Stimulated activated naive B cell treated with anti-CD40 and anti-IgM and Interleukin-4, amounts not matched to agents 10 μg/mL and 1 μg/mL and 100 μg/mL, for 72 hours (primary cell): ENCODE measurements at regions not wholly inside any gene's neighbourhood (a gene's known extent, or its start where the extent isn't known, plus 50 kb on each side); places are given as distances from the start of the nearest gene placed in this dataset.
A peak's percentile ranks its signal among the peaks of the same experiment; 100 is the strongest.

Source experiments
- ATAC-seq, 2 donors: fragments of 150-1000 bp; cut with Tn5 transposase; replicated peaks; 2 replicates each; pipeline ENCODE4 v1.10.0; 2021; ENCODE audit warnings: moderate library complexity in 1 of 2
- DNase-seq: peaks from one replicate; pipeline ENCODE4 v3.0.0; 2021
- H3K27ac Mint-ChIP-seq: one replicate; pipeline ENCODE4 v1.8.0; 2022; ENCODE audit warnings: mild to moderate bottlenecking, mixed read lengths
- H3K27me3 Mint-ChIP-seq, 2 donors: one replicate each; pipeline ENCODE4 v1.8.0; 2022; ENCODE audit warnings: mixed read lengths in 2 of 2
- H3K36me3 Mint-ChIP-seq, 2 donors: one replicate each; pipeline ENCODE4 v1.8.0; 2022; ENCODE audit warnings: mixed read lengths in 2 of 2, mild to moderate bottlenecking in 1 of 2
- H3K4me1 Mint-ChIP-seq, 2 donors: one replicate each; pipeline ENCODE4 v1.8.0; 2022; ENCODE audit warnings: mixed read lengths in 2 of 2, mild to moderate bottlenecking in 1 of 2
- H3K4me3 Mint-ChIP-seq, 2 donors: one replicate each; pipeline ENCODE4 v1.8.0; 2022; ENCODE audit warnings: mild to moderate bottlenecking in 2 of 2, mixed read lengths in 2 of 2, moderate library complexity in 1 of 2
- H3K9me3 Mint-ChIP-seq, 2 donors: one replicate each; pipeline ENCODE4 v1.8.0; 2022; ENCODE audit warnings: mixed read lengths in 2 of 2, mild to moderate bottlenecking in 1 of 2

DNA sequence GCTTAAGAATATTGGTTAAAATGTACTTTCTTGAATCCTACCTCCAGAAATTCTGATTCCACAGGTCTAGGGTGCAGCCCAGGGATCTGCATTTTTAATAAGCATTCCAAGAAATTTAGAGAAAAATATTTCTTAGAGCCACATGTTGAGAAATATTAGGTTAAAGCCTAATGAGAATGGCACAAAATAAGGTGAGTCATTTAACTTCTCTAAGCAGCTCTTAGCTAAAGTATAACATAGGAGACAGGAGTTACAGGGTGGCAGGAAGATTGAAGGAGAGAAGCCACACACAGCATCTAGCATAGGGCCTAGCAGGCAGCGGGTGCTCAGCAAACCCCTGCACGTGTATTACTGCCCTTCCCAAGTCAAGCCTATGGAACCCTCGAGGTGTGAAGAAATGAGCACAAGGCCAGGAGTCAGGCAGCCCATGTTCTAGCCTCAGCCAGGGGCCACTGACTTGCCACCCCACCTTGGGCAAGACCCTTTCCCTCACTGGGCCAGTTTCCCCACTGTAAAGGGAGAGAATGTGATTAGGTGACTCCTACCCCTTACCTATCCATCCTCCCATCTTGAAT is 197.1 kb upstream of the TLE3 start:
- no peak overlapping the region for H3K4me3 Mint-ChIP-seq
- DNase-seq (no peak), ATAC-seq (no peak)
- H3K27me3 Mint-ChIP-seq = peaks cover 4 to 20% of the 10 kb centered on the region in 2 donors
- H3K9me3 Mint-ChIP-seq = no peaks in the 10 kb centered on the region
- no peak overlapping the region for H3K27ac Mint-ChIP-seq
- H3K4me1 Mint-ChIP-seq = peaks cover 1 to 4% of the 10 kb centered on the region in 2 donors
- H3K36me3 Mint-ChIP-seq = no peaks in the 10 kb centered on the region

DNA sequence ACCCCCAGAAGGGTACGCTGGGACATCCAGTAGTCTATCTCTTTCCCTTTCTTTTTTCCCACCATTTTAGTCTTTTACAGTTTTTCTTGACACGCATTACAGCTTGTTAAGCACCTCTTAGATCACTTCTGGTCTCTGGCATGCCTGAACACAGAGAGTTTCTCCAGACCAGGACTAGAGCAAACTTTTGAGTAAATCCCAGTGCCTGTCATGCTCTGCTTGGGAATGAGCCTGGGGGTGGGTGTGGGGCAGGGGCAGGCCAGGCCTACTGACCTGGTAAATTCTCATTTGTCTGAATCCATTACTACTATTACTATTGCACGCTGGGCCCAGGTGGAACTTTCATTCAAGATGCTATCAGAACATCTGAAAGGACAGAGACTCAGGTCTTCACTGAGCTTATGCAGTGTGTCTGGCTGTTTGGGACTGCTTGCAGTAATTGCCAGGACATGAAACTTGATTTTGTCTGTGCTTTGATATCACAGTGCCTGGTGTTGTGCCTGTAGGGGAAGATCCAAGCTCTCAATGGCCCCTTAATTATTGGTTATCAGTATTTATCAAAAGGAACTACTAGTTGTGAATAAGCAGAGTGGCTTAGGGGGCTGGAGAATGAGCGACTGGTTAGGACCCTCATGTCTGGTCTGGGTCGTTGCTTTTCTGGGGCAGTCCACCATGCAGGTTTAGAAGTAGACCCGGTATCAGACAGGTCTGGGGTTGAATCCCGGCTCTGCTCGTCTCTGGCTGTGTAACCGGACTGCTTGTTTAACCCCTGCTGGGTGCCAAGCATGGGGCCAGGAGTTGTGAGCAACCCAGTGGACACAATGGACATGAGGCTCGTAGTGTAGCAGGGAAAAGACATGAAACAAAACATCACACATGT is 196.1 kb upstream of the TLE3 start:
- Mint-ChIP-seq H3K27ac (no peak overlapping the region), H3K4me3 (no peak overlapping the region), H3K27me3 (peaks cover 7 to 23% of the 10 kb centered on the region in 2 donors), H3K36me3 (no peaks in the 10 kb centered on the region), H3K4me1 (peaks cover 3 to 8% of the 10 kb centered on the region in 2 donors), H3K9me3 (no peaks in the 10 kb centered on the region)
- DNase-seq (no peak), ATAC-seq (no peak)

DNA sequence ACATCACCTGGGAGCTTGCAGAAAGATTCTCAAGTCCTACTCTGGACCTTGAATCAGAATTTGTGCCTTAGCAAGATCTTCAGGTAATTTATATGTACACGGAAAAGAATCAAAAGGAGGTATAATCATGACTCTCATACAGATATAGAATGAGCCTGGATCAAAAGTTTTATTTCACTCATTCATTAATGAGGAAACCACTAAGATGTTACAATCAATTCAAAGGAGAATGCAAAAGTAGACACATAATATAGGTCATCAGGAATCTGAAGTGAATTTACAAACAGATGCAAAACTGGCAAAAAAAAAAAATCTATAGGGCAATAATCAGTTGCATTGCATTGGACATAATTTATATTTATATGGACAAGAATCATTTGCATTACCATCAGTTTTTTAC is 195.4 kb upstream of the TLE3 start:
- peaks cover 3 to 11% of the 10 kb centered on the region in 2 donors for H3K4me1 Mint-ChIP-seq

DNA sequence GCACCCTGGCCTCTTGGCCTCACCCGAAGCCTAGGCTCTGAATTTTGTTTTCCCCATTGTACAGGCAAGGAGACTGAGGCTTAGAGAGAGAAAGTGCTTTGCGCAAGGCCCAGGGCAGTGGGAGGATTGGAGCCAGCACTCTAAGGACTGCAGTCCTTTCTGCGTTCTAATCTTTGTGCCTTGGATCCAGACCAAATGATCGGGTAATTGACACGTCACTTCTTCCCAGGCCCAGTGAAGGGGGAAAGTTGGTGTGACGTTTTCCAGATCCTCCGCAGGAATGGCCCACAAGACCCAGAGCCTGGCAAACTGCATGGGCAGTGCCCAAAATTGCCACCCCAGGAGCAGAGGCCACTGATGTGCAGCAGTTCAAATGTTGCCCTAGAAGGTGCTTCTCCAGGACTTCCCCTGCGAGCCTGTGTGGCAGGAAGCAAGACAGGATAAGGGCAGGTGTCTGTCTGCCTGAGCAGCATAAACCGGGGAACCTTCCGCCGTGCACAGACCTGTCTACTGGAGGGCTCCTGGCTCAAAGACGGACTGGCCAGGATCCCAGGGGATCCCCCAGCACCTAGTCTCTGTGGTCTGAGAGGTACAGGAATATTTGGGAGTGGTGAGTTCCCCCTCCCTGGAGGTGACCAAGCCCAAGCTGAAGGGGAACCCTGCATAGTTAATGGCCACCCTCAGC is 194.5 kb upstream of the TLE3 start:
- no peak overlapping the region for H3K27ac Mint-ChIP-seq
- peaks cover 10 to 23% of the 10 kb centered on the region in 2 donors for H3K27me3 Mint-ChIP-seq
- no peaks in the 10 kb centered on the region for H3K36me3 Mint-ChIP-seq
- H3K9me3 Mint-ChIP-seq = no peaks in the 10 kb centered on the region
- no peak for DNase-seq
- no peak for ATAC-seq
- H3K4me3 Mint-ChIP-seq = no peak overlapping the region
- H3K4me1 Mint-ChIP-seq = peaks cover 6 to 18% of the 10 kb centered on the region in 2 donors

More for the DNA sequence above, 195.4 kb upstream of the TLE3 start:
- DNase-seq (no peak), ATAC-seq (no peak)
- H3K9me3 Mint-ChIP-seq = no peaks in the 10 kb centered on the region
- no peaks in the 10 kb centered on the region for H3K36me3 Mint-ChIP-seq
- peaks cover 9 to 23% of the 10 kb centered on the region in 2 donors for H3K27me3 Mint-ChIP-seq
- H3K4me3 Mint-ChIP-seq = no peak overlapping the region
- H3K27ac Mint-ChIP-seq = no peak overlapping the region

DNA sequence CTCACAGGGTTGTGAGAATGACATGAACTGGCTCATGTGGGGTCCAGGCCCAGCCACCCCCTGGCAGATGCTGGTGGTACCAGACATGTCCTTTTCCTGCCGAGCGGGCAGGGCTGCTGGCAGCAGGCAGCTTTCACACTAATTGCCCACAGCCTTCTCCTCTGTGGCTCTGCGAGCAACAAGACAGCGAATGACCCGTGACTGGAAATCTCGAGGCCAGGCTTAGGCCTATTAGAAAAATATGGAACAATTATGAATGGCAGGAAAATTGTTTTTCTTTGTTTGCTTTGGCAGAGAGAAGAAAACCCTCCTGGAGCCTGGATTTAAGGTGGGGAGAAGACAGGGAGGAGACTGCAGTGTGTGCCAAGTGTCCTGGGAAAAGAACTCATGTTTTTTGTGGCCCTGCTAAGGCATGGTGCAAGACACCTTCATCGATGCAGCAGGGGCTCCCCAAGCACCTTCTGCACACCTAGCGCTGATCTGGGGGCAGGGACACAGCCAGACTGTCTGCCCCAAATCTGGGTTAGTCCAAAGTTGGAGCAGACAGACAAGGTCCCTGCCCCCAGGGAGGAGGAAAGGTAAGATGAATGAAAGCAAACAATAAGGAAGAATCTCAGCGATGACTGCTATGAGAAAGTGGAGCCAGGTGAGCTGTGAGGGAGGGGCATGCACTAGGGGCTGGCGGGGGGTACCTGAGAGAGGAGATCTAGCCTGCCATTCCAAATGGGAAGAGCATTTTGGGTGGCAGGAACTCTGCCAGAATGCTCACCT is 193.8 kb upstream of the TLE3 start:
- H3K36me3 Mint-ChIP-seq = no peaks in the 10 kb centered on the region
- H3K4me3 Mint-ChIP-seq = no peak overlapping the region
- peaks cover 10 to 20% of the 10 kb centered on the region in 2 donors for H3K27me3 Mint-ChIP-seq
- H3K27ac Mint-ChIP-seq = no peak overlapping the region
- H3K4me1 Mint-ChIP-seq = peaks cover 6 to 18% of the 10 kb centered on the region in 2 donors
- no peaks in the 10 kb centered on the region for H3K9me3 Mint-ChIP-seq
- DNase-seq (no peak), ATAC-seq (no peak)

DNA sequence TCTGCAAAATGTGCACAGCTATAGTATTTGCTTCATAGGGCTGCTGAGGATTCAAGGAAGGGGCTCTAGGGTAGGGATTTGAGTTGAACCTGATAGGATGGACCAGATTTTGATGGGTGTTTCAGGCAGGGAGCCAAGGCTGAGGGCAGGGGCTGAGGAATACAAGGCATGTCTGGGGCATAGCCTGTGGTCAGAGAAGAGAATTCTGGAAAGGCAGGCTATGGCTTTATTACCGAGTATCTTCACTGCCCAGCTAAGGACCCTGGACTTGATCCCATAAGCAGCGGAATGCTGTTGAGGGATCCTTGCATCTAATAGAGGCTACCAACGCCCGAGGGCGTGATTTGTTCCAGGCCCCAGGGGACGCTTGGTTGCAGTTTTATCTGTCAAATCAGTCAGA is 193.0 kb upstream of the TLE3 start:
- no peak for ATAC-seq
- peaks cover 6 to 21% of the 10 kb centered on the region in 2 donors for H3K4me1 Mint-ChIP-seq
- no peak overlapping the region for H3K4me3 Mint-ChIP-seq
- H3K9me3 Mint-ChIP-seq = no peaks in the 10 kb centered on the region
- DNase-seq = no peak
- peaks cover 10 to 17% of the 10 kb centered on the region in 2 donors for H3K27me3 Mint-ChIP-seq
- no peak overlapping the region for H3K27ac Mint-ChIP-seq
- H3K36me3 Mint-ChIP-seq = no peaks in the 10 kb centered on the region

DNA sequence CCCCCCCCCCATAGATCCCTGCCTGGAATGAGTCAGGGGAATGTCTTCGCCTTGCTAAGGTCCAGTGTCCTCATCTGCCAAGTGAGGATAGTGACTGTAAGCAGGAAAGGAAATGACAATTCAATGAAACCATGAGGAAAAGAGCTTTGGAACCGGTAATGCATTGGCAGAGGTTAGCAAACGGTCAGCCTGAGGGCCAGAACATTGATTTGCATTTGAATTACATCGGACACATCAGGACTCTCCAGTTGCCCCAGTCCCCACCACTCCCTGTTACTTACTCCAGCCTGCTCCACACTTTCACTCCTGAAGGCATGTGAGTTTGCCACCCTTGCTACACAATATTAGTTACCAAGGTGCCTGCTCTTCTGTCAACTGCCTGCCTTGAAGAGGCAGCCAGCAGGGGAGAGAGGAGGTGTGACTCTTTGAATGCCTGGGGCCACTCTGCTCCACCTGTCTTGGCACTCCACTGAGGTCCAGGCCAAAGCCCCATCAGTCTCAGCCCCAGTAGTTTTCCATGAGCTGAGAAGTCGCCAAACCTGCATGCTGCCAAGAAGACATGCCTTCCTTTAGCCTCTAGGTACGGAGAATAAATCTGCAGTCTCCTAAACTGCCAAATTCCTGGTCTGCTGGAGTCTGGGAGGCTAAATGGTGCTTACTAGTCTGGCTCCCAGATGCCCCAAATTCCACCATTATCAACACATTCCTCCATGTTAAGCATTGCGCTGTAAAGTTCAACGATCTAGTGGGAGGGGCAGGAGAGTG is 191.7 kb upstream of the TLE3 start:
- H3K27ac Mint-ChIP-seq = no peak overlapping the region

DNA sequence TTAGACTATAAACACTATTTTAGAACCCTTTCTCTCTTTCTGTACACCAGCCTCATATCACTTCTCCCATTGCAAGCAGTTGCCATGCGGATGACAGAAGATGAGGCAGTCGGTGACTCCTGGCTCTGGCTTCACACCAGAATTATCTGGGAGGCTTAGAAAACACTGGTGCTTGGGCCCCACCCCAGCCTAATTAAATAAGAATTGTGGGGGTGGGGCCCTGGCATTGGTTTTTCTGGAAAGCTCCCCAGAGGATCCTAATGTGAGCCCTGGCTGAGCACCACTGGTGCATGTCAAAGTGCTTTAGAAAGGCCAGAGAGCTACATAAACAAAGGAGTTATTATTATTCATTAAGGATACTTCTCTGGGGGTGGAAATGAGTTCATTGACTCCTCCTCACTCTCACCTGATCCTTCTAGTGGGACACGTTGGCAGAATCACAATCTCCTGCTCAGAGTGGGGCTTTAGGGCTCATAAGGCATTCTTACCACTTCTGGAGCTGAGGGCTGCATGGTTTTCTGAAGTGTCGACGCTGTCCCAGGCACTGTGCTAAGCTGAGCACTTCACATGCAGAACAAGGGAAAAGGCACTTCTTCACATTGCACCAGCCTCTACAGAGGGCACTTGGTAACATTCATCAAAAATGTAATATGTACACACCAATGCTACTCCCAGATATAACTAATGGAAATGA is 188.5 kb upstream of the TLE3 start:
- Mint-ChIP-seq H3K27ac (no peak overlapping the region), H3K9me3 (peaks cover 3 to 6% of the 10 kb centered on the region in 2 donors)
- ATAC-seq = no peak

More for the DNA sequence above, 191.7 kb upstream of the TLE3 start:
- ATAC-seq = no peak
- no peak overlapping the region for H3K4me3 Mint-ChIP-seq
- H3K27me3 Mint-ChIP-seq = peaks cover 15 to 21% of the 10 kb centered on the region in 2 donors
- H3K4me1 Mint-ChIP-seq = peaks cover 12 to 30% of the 10 kb centered on the region in 2 donors
- no peak for DNase-seq
- H3K9me3 Mint-ChIP-seq = no peaks in the 10 kb centered on the region
- no peaks in the 10 kb centered on the region for H3K36me3 Mint-ChIP-seq

DNA sequence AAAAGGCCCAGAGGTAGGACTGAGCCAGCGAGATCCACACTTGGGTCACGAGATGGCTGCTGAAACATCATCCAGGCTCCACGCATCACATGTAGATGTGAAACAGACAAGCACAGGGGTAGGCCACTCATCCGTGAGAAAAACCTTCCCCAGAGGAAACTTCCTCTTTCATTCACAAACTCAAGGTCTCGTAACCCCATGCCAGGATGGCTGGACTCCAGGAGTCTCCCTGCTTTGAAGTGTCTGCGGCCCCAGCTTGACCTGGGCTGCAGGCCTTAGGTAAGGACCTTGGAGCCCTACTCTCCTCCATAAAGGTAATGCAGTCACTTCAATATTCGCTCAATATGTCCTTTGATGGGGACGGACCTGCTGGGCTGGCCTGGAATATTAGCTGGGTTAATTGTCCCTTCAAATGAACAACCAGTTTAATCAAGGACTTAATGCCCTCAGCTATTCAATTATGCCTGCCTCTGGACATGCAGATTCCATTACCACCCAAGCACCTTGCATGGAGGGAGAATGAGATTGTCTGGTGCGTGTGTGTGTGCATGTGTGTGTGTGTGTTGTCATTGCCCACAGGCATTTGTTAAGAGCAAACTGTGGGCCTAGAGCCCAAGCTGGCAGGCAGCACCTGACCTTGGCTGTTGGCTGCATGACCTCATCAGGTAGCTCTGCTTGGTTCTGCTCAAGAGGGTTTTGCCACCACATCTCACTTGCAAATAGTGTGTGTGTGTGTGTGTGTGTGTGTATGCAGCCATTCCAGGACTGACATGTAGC is 186.9 kb upstream of the TLE3 start:
- Mint-ChIP-seq H3K27ac (no peak overlapping the region), H3K4me3 (no peak overlapping the region), H3K36me3 (no peaks in the 10 kb centered on the region), H3K27me3 (peaks cover 7 to 13% of the 10 kb centered on the region in 2 donors), H3K9me3 (peaks cover 3 to 6% of the 10 kb centered on the region in 2 donors), H3K4me1 (peaks cover 32 to 53% of the 10 kb centered on the region in 2 donors)
- DNase-seq (no peak), ATAC-seq (no peak)

More for the DNA sequence above, 188.5 kb upstream of the TLE3 start:
- DNase-seq = no peak
- Mint-ChIP-seq H3K4me3 (no peak overlapping the region), H3K36me3 (no peaks in the 10 kb centered on the region), H3K27me3 (peaks cover 17 to 20% of the 10 kb centered on the region in 2 donors), H3K4me1 (peaks cover 31 to 53% of the 10 kb centered on the region in 2 donors)

DNA sequence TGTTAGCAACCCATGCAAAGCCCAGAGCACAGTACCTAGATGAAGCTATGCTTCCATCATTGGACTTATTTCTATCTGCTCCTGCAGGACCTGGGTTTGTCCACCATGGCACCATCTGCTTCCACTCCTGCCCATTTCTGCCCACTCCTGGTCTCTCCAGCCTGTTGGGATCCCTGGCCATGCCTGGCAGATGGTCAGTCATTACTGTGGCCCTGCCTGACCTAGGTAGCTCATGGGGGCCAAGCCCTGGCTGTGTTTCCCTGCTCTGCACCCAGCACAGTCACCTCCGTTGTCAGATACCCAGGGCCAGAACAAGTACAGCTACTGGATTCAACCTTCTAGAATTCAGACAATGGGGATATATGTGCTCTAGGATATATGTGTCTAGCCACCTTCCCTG is 185.8 kb upstream of the TLE3 start:
- ATAC-seq (no peak), DNase-seq (no peak)
- peaks cover 34 to 56% of the 10 kb centered on the region in 2 donors for H3K4me1 Mint-ChIP-seq
- no peaks in the 10 kb centered on the region for H3K36me3 Mint-ChIP-seq
- H3K9me3 Mint-ChIP-seq = peaks cover 3 to 6% of the 10 kb centered on the region in 2 donors
- H3K4me3 Mint-ChIP-seq = no peak overlapping the region
- H3K27ac Mint-ChIP-seq = no peak overlapping the region
- peaks cover 13 to 15% of the 10 kb centered on the region in 2 donors for H3K27me3 Mint-ChIP-seq

DNA sequence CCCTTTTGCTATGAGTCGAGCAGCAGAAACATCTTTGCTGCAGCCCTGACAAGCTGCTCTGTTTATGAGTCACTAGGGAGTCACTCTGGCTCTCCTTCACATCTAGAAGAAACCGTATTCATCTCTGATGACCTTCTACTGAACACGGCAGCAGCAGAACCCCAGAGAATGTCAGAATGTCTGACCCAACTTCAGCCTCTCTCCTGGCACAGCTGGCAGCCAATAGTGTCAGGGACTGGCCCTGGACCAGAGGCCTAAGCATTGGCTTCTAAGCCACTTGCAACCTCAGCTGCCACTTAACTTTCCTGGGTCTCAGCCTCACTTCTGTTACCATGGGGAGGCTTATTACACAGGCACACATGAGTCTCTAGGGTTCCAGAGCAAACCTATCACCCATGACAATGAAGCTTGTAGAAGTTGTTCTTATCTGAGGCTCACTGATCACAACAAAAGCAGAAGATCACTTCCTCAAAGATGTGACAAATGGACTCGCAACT is 184.1 kb upstream of the TLE3 start:
- peaks cover 3 to 6% of the 10 kb centered on the region in 2 donors for H3K9me3 Mint-ChIP-seq
- H3K36me3 Mint-ChIP-seq = no peaks in the 10 kb centered on the region
- peak overlapping the region; percentile 50 to 65 for H3K4me3 Mint-ChIP-seq
- DNase-seq = peak; percentile 67
- peak; percentile 95 for ATAC-seq
- H3K4me1 Mint-ChIP-seq = peaks cover 36 to 58% of the 10 kb centered on the region in 2 donors
- H3K27me3 Mint-ChIP-seq = peaks cover 22 to 27% of the 10 kb centered on the region in 2 donors
- H3K27ac Mint-ChIP-seq = peak overlapping the region; percentile 85

DNA sequence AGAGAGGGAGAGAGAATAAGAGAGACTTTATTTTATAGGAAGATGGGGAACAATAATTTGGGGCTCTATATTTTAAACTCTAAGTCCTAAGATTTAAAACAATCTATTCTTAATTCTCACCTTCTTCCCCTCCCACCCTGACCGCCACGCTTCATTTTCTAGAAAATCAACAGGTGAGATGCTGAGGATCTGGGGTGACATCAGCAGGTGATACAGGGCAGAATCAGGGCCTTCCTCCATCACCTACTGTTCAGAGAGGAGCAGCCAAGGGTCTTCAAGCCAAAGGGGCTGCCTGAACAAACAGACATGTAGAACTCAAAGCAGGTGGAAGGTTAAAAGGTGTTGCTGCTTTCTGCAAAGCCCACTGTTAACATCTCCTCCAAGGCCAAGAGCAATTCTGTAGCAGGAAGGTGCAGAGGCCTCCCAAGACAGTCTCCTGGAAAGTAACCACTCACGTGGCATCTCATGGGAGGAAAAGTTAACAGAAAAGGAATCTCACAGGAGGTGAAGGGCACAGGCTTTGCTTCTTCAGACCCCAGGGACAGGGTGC is 183.6 kb upstream of the TLE3 start:
- peak; percentile 3 to 4 for ATAC-seq
- peaks cover 40 to 62% of the 10 kb centered on the region in 2 donors for H3K4me1 Mint-ChIP-seq
- H3K9me3 Mint-ChIP-seq = peaks cover 3 to 6% of the 10 kb centered on the region in 2 donors
- H3K27me3 Mint-ChIP-seq = peaks cover 22 to 33% of the 10 kb centered on the region in 2 donors
- no peak for DNase-seq
- peak overlapping the region; percentile 75 for H3K27ac Mint-ChIP-seq
- H3K36me3 Mint-ChIP-seq = no peaks in the 10 kb centered on the region
- H3K4me3 Mint-ChIP-seq = peak overlapping the region; percentile 25 to 50
